ENCODE measurements at regions not wholly inside any gene's neighbourhood (a gene's known extent, or its start where the extent isn't known, plus 50 kb on each side); places are given as distances from the start of the nearest gene placed in this dataset.

GRCh38 chr2:4942441-4942840, 749.7 kb upstream of the SOX11 start:
- Histone ChIP-seq H3K27ac (no peak overlapping the region), H3K36me3 (ENCODE audit: control insufficient read depth, insufficient read depth, low read length) (no peaks in the 10 kb centered on the region), H3K4me3 (ENCODE audit: low read depth, low read length) (no peak overlapping the region), H3K4me1 (no peaks in the 10 kb centered on the region), H3K27me3 (ENCODE audit: control insufficient read depth, insufficient read depth, low read length) (peaks cover 3% of the 10 kb centered on the region), H2AFZ (no peak overlapping the region), H3K79me2 (no peaks in the 10 kb centered on the region), H3K4me2 (ENCODE audit: low read length) (no peak overlapping the region), H3K9ac (no peak overlapping the region), H3K9me3 (ENCODE audit: control insufficient read depth, low read length) (no peaks in the 10 kb centered on the region)
- TF ChIP-seq CTCF (IDR thresholded peaks at IDR 0.05) = no peak

- no peaks in the 10 kb centered on the region for H3K79me2 ChIP-seq
- H3K4me1 ChIP-seq = no peaks in the 10 kb centered on the region
- no peak overlapping the region for H3K9ac ChIP-seq
- no peak overlapping the region for H3K4me3 ChIP-seq (ENCODE audit: low read depth, low read length)
- H2AFZ ChIP-seq = no peak overlapping the region
- H3K27ac ChIP-seq = no peak overlapping the region
- H3K27me3 ChIP-seq (ENCODE audit: control insufficient read depth, insufficient read depth, low read length) = no peaks in the 10 kb centered on the region
- H3K4me2 ChIP-seq (ENCODE audit: low read length) = no peak overlapping the region
- H3K36me3 ChIP-seq (ENCODE audit: control insufficient read depth, insufficient read depth, low read length) = no peaks in the 10 kb centered on the region
- H3K9me3 ChIP-seq (ENCODE audit: control insufficient read depth, low read length) = no peaks in the 10 kb centered on the region
- no peak for TF ChIP-seq CTCF (IDR thresholded peaks at IDR 0.05)
These were observed 744.3 kb upstream of the SOX11 start for GRCh38 chr2:4947911-4948310.

- Histone ChIP-seq H3K79me2 (no peaks in the 10 kb centered on the region), H3K4me1 (no peaks in the 10 kb centered on the region), H3K4me3 (ENCODE audit: low read depth, low read length) (no peak overlapping the region), H3K4me2 (ENCODE audit: low read length) (no peak overlapping the region), H3K27ac (no peak overlapping the region), H3K9me3 (ENCODE audit: control insufficient read depth, low read length) (no peaks in the 10 kb centered on the region), H3K9ac (no peak overlapping the region), H2AFZ (no peak overlapping the region), H3K36me3 (ENCODE audit: control insufficient read depth, insufficient read depth, low read length) (no peaks in the 10 kb centered on the region), H3K27me3 (ENCODE audit: control insufficient read depth, insufficient read depth, low read length) (no peaks in the 10 kb centered on the region)
- no peak for TF ChIP-seq CTCF (IDR thresholded peaks at IDR 0.05)
These were observed 740.8 kb upstream of the SOX11 start for GRCh38 chr2:4951368-4951767.

GRCh38 chr2:4959219-4959618, 733.0 kb upstream of the SOX11 start:
- Histone ChIP-seq H2AFZ (no peak overlapping the region), H3K4me1 (no peaks in the 10 kb centered on the region), H3K9ac (no peak overlapping the region), H3K79me2 (no peaks in the 10 kb centered on the region), H3K9me3 (ENCODE audit: control insufficient read depth, low read length) (no peaks in the 10 kb centered on the region), H3K4me3 (ENCODE audit: low read depth, low read length) (no peak overlapping the region), H3K27ac (no peak overlapping the region), H3K4me2 (ENCODE audit: low read length) (no peak overlapping the region), H3K27me3 (ENCODE audit: control insufficient read depth, insufficient read depth, low read length) (no peaks in the 10 kb centered on the region), H3K36me3 (ENCODE audit: control insufficient read depth, insufficient read depth, low read length) (no peaks in the 10 kb centered on the region)
- no peak for TF ChIP-seq CTCF (IDR thresholded peaks at IDR 0.05)

- no peaks in the 10 kb centered on the region for H3K4me1 ChIP-seq
- H3K36me3 ChIP-seq (ENCODE audit: control insufficient read depth, insufficient read depth, low read length) = no peaks in the 10 kb centered on the region
- H3K27me3 ChIP-seq (ENCODE audit: control insufficient read depth, insufficient read depth, low read length) = no peaks in the 10 kb centered on the region
- TF ChIP-seq CTCF (IDR thresholded peaks at IDR 0.05) = no peak
- no peaks in the 10 kb centered on the region for H3K79me2 ChIP-seq
- H3K9me3 ChIP-seq (ENCODE audit: control insufficient read depth, low read length) = no peaks in the 10 kb centered on the region
- no peak overlapping the region for H3K4me3 ChIP-seq (ENCODE audit: low read depth, low read length)
- no peak overlapping the region for H3K9ac ChIP-seq
- no peak overlapping the region for H2AFZ ChIP-seq
- no peak overlapping the region for H3K27ac ChIP-seq
- H3K4me2 ChIP-seq (ENCODE audit: low read length) = no peak overlapping the region
These were observed 729.8 kb upstream of the SOX11 start for GRCh38 chr2:4962419-4962818.

Measured in parathyroid adenoma (tissue), 2 donors.